Vagina (tissue), 2 donors: ENCODE measurements at regions not wholly inside any gene's neighbourhood (a gene's known extent, or its start where the extent isn't known, plus 50 kb on each side); places are given as distances from the start of the nearest gene placed in this dataset.

Source experiments
- CTCF ChIP-seq, 3 experiments: fragments of 450-650 bp in 2 of 3; fragments of 200-600 bp in 1 of 3; sonication (generic) in 1 of 3; IDR thresholded peaks; one replicate each; pipeline ENCODE4 v1.5.1; 2017 to 2019; ENCODE audit warnings: antibody characterized with exemption in 3 of 3, mild to moderate bottlenecking in 2 of 3, moderate library complexity in 2 of 3
- POLR2A ChIP-seq, 2 donors: fragments of 450-650 bp; IDR thresholded peaks; one replicate each; pipeline ENCODE4 v1.6.1; 2017; ENCODE audit warnings: antibody characterized with exemption in 2 of 2, mild to moderate bottlenecking in 2 of 2, moderate library complexity in 2 of 2
- POLR2AphosphoS5 ChIP-seq, 2 donors: sonication (generic); formaldehyde crosslinking; IDR thresholded peaks; one replicate each; pipeline ENCODE4 v1.9.0; 2017; ENCODE audit warnings: antibody characterized with exemption in 2 of 2, mild to moderate bottlenecking in 2 of 2, low read depth in 1 of 2; ENCODE audit not compliant: insufficient read depth in 1 of 2

GRCh38 chr1:204744107-204744779 lies 58.7 kb upstream of the LRRN2 start:
- TF ChIP-seq CTCF (IDR thresholded peaks at IDR 0.05) = no peak
- no peak for TF ChIP-seq POLR2A (IDR thresholded peaks at IDR 0.05)
- no peak for TF ChIP-seq POLR2AphosphoS5 (IDR thresholded peaks at IDR 0.05; ENCODE audit: insufficient read depth in 1 of 2, low read depth in 1 of 2)
